Smooth muscle cell of the brain vasculature (primary cell): ENCODE measurements at regions not wholly inside any gene's neighbourhood (a gene's known extent, or its start where the extent isn't known, plus 50 kb on each side); places are given as distances from the start of the nearest gene placed in this dataset.

Experiments
- DNase-seq: peaks from one replicate; pipeline ENCODE4 v3.0.0-alpha.2; 2012; ENCODE audit warnings: low read depth, low spot score

GRCh38 chr2:18465979-18466378, 94.5 kb downstream of the RDH14 start:
- DNase-seq: no peak

DNA sequence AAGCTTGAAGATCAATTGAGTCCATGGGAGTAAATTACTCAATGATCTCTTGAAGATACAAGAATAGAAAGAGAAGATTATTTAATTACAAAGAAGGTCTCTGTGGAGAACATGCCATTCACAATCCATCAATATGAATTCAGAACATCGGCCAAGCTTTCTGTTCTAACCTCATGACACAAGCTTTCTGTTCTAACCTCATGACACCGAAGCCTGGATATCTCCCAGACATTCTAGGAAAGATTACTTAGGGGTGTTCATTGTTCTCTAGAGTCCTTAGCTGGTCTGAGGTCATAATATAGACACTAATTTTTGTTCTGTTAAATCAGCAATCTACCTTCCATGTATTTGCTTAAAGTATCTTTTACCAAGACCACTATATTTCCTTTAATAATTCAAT, 95.5 kb downstream of the RDH14 start:
- DNase-seq: no peak

DNA sequence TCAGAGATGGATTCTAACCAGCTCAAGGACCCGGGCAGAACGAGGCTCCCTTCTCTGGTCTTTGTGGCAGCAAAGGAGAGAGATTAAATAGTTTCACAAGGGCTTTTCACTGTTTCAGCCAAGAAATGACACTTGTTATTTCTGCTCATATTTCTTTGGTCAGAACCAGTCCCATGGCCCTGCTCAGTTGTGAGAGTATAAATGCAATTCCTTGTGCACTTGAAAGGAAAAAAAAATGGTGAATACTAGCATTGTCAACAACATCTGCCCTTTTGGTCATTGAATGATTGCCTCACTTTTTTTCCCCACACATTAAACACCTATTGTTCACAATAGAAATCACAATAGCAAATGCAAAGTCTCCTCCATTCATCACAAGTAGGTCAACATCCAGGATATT, 104.4 kb downstream of the RDH14 start:
- no peak for DNase-seq

GRCh38 chr2:18455236-18455862, 105.1 kb downstream of the RDH14 start:
- DNase-seq: no peak

GRCh38 chr2:18454692-18455235, 105.7 kb downstream of the RDH14 start:
- no peak for DNase-seq

DNA sequence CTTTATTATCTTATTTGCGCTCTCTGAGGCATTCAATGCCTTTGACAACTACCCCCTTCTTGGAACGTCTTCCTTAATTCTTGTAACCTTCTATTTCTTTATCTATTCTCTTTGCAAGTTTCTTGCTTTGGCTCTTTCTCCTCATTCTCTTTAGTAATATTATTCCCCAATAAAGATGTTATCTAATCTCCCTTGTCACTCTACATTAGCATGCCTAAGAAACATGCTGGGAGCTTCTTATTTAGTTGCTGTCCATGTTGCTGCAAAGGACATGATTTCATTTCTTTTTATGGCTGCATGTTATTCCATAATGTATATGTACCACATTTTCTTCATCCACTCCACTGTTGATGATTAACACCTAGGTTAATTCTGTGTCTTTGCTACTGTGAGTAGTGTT, 113.7 kb downstream of the RDH14 start:
- DNase-seq: no peak

GRCh38 chr2:18445433-18446320, 114.8 kb downstream of the RDH14 start:
- no peak for DNase-seq

DNA sequence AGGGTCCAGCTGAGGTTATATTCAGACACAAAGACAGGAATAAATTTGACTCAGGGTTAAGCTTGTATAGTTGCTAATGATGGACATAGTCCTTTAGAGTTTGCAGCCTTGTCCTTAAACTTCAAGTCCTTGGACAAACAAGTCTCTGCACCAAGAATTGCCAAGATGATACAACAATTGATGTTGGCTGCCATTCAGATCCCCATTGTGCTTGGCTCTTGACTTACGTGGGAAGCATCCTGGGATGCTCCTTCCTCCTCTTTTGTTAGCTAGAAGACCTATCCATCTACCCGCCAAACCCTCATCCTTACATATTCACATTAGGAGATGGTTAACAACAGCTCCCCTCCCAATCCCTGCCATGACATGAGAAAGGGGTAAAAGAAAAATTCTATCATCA, 115.6 kb downstream of the RDH14 start:
- DNase-seq: no peak

- DNase-seq: no peak
These were observed 118.9 kb downstream of the RDH14 start for GRCh38 chr2:18441583-18441982.

DNA sequence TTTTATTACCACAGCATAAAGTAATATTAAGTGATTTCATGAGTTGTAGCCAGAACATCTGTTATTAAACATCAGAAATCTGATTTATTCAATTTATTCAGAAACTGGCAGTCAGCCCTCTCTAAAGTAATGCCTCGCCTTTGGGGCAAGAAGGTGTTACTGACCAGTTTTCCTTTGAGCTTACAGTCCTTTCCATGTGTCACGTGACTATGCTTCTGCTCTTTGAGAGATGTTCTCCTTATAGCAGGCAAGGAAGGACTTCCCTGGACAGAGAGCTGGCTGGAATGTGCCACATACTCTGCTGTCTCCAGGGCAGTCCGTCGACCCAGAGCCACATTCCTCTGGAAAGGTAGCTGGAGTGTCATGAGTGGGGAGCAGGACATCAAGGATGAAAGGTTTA, 119.7 kb downstream of the RDH14 start:
- no peak for DNase-seq

GRCh38 chr2:18440141-18440661, 120.3 kb downstream of the RDH14 start:
- no peak for DNase-seq

DNA sequence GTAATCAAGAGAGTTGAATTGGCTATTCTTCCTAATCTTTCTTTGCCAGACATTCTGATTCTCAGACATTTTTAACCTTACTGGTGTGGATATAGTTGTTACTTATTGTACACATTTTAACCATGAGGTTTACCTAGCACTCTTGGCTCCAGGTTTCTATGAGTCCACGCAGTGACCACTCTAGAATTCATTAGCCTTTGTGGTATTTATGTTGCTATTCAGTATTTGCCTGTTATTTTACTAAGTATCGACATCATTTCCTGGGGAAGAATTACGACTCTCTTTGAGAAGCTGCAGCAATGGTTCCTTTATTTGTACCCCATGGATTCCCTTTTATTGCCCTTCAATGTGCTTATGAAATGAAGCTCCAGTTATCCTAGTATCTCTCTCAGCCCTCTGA, 120.7 kb downstream of the RDH14 start:
- no peak for DNase-seq

GRCh38 chr2:18437909-18438308, 122.5 kb downstream of the RDH14 start:
- no peak for DNase-seq

DNA sequence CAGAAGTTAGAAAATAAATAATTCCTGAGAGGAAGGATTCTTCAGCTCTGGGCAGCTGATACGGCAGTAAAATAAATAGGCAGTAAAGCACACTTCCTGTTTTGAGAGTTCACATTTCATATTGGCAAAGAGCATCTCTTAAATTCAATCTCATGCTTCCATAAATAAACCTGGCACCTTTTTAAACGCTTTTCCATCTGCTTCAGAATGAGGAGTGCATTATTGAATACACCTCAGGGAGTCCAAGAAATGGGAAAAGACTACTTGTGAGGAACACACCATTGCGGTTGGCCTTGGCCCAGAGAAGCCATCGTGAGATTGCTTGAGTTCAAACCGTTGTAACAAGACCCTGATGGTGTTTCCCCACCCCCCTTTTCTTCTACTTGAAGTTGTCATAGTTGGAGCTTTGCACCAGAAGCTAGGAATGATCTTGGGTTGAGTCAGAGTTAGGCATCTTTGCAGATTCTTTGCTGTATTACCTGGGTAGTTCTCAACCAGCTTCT, 123.9 kb downstream of the RDH14 start:
- no peak for DNase-seq

GRCh38 chr2:18435426-18436037, 124.9 kb downstream of the RDH14 start:
- peak; percentile 67 for DNase-seq

DNA sequence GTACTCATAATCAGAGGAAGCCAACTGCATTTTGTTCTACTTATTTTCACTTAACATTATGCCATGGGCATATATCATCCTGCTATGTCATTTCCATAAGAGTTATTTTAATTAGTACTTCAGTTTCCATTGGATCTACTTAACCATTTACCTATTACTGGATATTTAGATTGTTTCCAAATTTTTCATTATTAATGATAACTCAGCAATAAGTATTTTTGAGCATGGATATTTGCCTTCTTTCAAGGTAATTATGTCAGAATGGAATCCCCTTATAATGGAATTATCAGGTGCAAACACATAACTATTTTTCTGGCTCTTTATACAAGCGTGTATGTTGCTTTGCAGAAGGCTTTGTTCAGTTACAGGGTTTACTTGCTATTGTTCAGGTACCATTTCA, 126.6 kb downstream of the RDH14 start:
- DNase-seq: no peak

GRCh38 chr2:18432999-18433398, 127.5 kb downstream of the RDH14 start:
- no peak for DNase-seq

DNA sequence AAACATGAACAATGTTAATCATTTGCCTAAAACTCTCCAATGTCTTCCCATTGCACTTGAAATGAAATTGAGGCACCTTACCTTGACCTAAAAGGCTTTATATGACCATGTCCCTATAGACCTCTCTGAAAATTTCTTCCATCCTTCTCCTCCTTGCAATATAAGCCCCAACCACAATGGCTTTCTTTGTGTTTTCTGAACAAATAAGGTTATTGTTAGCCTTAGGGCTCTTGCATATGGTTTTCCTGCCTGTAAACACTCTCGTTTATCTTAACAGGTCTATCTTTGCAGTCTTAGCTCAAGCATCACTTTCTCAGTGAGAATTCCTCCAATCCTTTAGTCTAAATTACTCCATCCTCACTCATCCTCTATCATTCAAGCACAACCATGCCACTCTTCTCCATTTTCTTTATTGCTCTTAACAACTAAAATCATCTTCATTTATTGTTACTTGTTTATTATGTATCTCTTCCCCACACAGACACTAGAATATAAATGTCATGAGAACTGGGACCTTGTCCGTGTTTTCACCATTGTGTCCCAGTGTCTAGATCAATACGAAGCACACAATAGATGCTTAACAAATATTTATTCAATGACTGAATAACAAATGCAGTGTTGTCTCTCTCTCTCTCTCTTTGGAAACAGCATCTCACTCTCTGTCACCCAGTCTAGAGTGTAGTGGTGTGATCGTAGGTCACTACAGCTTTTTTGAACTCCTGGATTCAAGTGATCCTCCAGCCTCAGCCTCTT, 129.3 kb downstream of the RDH14 start:
- no peak for DNase-seq

DNA sequence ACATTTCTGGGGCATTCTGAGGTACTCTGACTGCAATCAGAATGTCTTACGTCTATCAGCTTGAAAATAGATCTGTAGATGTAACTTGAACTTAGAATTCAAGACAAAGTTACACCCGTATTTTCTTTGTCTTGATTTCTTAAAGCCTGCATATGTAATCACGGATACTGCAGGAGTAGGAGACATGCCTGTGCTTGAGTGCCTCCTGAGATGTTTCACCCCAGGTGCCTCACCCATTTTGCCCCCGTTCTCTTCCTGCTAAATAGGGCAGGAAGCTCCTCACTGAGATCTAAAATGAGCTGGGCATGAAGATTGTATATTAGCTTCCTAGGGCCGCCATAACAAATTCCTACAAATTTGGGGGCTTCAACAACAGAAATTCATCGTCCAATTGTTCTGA, 131.9 kb downstream of the RDH14 start:
- no peak for DNase-seq

- no peak for DNase-seq
These were observed 132.7 kb downstream of the RDH14 start for GRCh38 chr2:18427762-18428161.

DNA sequence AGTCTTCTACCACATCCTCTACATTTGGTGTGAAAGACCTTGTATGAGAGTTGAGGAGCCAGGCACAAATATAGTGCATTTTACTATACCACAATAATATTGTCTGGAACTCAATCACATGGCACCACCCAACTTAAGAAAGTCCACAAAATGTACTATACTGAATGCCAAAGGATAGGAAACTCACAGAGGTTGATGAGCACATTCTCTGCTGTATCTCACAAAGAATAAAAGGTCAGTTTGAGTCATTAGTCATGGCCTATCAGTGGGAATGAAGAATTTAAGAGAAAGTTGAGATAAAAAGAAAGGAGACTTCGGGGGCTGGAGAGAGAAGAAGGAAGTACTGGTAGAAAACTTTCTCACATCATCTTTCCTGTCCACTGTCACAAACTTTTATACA, 134.3 kb downstream of the RDH14 start:
- DNase-seq: no peak
